ENCODE measurements at regions not wholly inside any gene's neighbourhood (a gene's known extent, or its start where the extent isn't known, plus 50 kb on each side); places are given as distances from the start of the nearest gene placed in this dataset.

- TF ChIP-seq ELF4 (IDR thresholded peaks at IDR 0.05) = no peak
- TF ChIP-seq FOXM1 (IDR thresholded peaks at IDR 0.05; ENCODE audit: borderline replicate concordance) = no peak
- TF ChIP-seq BHLHE40 (IDR thresholded peaks at IDR 0.05; ENCODE audit: borderline replicate concordance) = no peak
- no peak for TF ChIP-seq FOXK2 (IDR thresholded peaks at IDR 0.05)
- TF ChIP-seq TARDBP (IDR thresholded peaks at IDR 0.05) = no peak
- no peak for TF ChIP-seq HDGF (IDR thresholded peaks at IDR 0.05; ENCODE audit: borderline replicate concordance)
- TF ChIP-seq SUZ12 (IDR thresholded peaks at IDR 0.05) = no peak
- TF ChIP-seq CTBP1 (IDR thresholded peaks at IDR 0.05; ENCODE audit: borderline replicate concordance) = no peak
- TF ChIP-seq FOXA1 (IDR thresholded peaks at IDR 0.05) = no peak
- TF ChIP-seq SP1 (IDR thresholded peaks at IDR 0.05) = no peak
- no peak for TF ChIP-seq ARNT (IDR thresholded peaks at IDR 0.05)
- TF ChIP-seq PKNOX1 (IDR thresholded peaks at IDR 0.05) = no peak
- TF ChIP-seq LEF1 (IDR thresholded peaks at IDR 0.05; ENCODE audit: borderline replicate concordance) = no peak
- TF ChIP-seq L3MBTL2 (conservative IDR thresholded peaks at IDR 0.05) = no peak
These were observed 87.8 kb downstream of the MRM1 start for GRCh38 chr17:36689089-36689667.

Measured in HEK293T (cell line).